C1 segment of cervical spinal cord (tissue), 14 donors: ENCODE measurements at regions not wholly inside any gene's neighbourhood (a gene's known extent, or its start where the extent isn't known, plus 50 kb on each side); places are given as distances from the start of the nearest gene placed in this dataset.

Experiments
- DNase-seq, 14 donors: peaks; one replicate each; lab custom pipeline; 2025; lab: John Stamatoyannopoulos, UW

GRCh38 chr1:5716126-5716525, 276.1 kb downstream of the NPHP4 start:
- DNase-seq, result no peak

GRCh38 chr1:5713101-5714010, 278.9 kb downstream of the NPHP4 start:
- DNase-seq, result no peak

- DNase-seq, result no peak
These were observed 280.1 kb downstream of the NPHP4 start for GRCh38 chr1:5711956-5712645.

GRCh38 chr1:5711079-5711478, 281.1 kb downstream of the NPHP4 start:
- no peak for DNase-seq

- no peak for DNase-seq
These were observed 282.2 kb downstream of the NPHP4 start for GRCh38 chr1:5709976-5710375.

GRCh38 chr1:5709461-5709975, 282.7 kb downstream of the NPHP4 start:
- no peak for DNase-seq

- DNase-seq, result no peak
These were observed 283.6 kb downstream of the NPHP4 start for GRCh38 chr1:5708346-5709245.

- no peak for DNase-seq
These were observed 284.5 kb downstream of the NPHP4 start for GRCh38 chr1:5707566-5708345.

- no peak for DNase-seq
These were observed 286.0 kb downstream of the NPHP4 start for GRCh38 chr1:5706239-5706638.

GRCh38 chr1:5705751-5706150, 286.5 kb downstream of the NPHP4 start:
- DNase-seq, result no peak

GRCh38 chr1:5704561-5705514, 287.4 kb downstream of the NPHP4 start:
- DNase-seq, result no peak

GRCh38 chr1:5701642-5702041, 290.6 kb downstream of the NPHP4 start:
- DNase-seq, result no peak

- no peak for DNase-seq
These were observed 298.7 kb downstream of the NPHP4 start for GRCh38 chr1:5693568-5693967.

- no peak for DNase-seq
These were observed 299.6 kb downstream of the NPHP4 start for GRCh38 chr1:5692664-5693063.

- no peak for DNase-seq
These were observed 300.3 kb downstream of the NPHP4 start for GRCh38 chr1:5691795-5692509.

- no peak for DNase-seq
These were observed 301.3 kb downstream of the NPHP4 start for GRCh38 chr1:5690898-5691297.

- DNase-seq, result no peak
These were observed 301.9 kb downstream of the NPHP4 start for GRCh38 chr1:5690291-5690690.

GRCh38 chr1:5688081-5689077, 303.8 kb downstream of the NPHP4 start:
- DNase-seq, result no peak
